GM12875 (cell line): ENCODE measurements at regions not wholly inside any gene's neighbourhood (a gene's known extent, or its start where the extent isn't known, plus 50 kb on each side); places are given as distances from the start of the nearest gene placed in this dataset.

Experiments
- H3K4me3 ChIP-seq: one replicate; pipeline ENCODE4 v1.5.1; 2011; ENCODE audit warnings: low read depth, low read length, control low read depth
- TF ChIP-seq, protein P1 (sequence below): IDR thresholded peaks from 2 replicates; pipeline ENCODE4 v1.5.1; 2011; ENCODE audit warnings: low read depth, mild to moderate bottlenecking, control low read depth, inconsistent platforms, low read length, moderate library complexity, borderline replicate concordance; ENCODE audit not compliant: insufficient read depth

DNA sequence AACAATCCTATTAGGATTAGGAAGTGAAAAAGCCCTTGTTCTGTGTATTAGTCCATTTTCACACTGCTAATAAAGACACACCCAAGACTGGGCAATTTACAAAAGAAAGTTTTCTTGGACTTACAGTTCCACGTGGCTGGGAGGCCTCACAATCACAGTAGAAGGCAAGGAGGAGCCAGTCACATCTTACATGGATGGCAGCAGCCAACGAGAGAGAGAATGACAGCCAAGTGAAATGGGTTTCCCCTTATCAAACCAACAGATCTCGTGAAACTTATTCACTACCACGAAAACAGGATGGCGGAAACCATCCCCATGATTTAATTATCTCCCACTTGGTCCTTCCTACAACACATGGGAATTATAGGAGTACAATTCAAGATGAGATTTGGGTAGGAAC is 248.2 kb upstream of the KCNMB2 start:
- H3K4me3 ChIP-seq, result no peak overlapping the region
- TF ChIP-seq, protein P1, sequence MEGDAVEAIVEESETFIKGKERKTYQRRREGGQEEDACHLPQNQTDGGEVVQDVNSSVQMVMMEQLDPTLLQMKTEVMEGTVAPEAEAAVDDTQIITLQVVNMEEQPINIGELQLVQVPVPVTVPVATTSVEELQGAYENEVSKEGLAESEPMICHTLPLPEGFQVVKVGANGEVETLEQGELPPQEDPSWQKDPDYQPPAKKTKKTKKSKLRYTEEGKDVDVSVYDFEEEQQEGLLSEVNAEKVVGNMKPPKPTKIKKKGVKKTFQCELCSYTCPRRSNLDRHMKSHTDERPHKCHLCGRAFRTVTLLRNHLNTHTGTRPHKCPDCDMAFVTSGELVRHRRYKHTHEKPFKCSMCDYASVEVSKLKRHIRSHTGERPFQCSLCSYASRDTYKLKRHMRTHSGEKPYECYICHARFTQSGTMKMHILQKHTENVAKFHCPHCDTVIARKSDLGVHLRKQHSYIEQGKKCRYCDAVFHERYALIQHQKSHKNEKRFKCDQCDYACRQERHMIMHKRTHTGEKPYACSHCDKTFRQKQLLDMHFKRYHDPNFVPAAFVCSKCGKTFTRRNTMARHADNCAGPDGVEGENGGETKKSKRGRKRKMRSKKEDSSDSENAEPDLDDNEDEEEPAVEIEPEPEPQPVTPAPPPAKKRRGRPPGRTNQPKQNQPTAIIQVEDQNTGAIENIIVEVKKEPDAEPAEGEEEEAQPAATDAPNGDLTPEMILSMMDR, result no peak

DNA sequence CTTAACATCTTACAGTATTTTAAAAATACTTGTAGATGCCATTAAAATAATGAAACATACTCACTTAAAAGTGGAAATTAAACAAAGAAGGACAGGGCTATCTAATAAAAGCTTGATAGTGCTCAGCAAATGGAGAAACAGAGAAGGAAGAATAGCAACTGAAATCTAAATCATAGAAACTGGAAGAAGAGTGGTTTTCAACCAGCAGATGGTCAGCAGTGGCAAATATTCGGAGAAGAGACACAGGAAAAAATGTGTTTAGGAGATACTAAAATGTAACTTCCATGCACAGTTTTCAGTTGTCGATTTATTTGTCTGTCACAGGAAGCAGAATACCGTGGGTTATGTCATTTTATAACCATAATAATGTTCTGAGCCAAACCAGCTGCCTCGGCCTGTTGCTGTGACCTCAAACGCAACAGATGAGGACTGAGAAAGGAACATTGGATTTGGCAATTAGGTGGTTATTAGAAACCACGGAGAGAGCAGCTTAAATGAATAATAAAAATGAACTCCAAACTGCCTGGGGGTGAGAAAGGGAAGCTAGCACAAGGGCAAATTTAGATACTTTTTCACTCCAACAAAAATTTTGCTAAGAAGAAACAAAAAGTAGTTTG is 246.6 kb upstream of the KCNMB2 start:
- TF ChIP-seq, protein P1, result no peak
- H3K4me3 ChIP-seq, result no peak overlapping the region

DNA sequence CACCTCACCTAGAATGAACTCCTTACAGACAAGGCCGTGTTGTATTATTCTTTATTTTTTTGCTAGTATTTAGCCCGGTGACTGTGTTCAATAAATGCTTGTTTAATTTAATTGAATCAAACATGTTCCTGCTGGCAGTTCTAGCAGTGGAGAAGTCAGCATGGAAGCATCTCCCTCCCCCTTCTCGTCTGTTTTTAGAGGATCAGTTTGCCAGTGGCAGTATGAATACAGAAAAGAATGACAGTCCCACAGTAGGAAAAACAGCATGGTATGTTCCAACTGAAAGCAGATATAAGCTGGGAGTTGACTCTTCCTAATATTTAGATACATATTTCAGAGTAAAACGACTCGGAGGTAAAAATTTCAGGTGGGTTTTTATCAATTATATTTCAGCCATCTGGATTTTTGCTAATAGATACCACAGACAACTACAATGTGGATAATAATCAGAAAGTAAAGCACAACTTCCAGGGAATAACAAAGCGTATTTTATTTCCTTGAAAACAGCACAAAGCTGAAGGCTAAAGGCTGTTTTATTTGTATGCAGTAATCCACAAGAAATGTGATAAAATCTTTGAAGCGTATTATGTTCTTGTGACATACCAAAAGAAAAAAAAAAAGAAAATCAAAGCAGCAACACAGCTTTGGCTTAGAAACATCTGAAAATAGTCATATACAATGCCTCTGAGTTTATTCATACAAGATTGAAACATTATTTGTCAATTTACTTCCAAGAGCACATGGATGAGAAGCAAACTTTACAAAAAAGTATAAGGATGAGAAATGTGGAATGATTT is 244.5 kb upstream of the KCNMB2 start:
- TF ChIP-seq, protein P1, result no peak

DNA sequence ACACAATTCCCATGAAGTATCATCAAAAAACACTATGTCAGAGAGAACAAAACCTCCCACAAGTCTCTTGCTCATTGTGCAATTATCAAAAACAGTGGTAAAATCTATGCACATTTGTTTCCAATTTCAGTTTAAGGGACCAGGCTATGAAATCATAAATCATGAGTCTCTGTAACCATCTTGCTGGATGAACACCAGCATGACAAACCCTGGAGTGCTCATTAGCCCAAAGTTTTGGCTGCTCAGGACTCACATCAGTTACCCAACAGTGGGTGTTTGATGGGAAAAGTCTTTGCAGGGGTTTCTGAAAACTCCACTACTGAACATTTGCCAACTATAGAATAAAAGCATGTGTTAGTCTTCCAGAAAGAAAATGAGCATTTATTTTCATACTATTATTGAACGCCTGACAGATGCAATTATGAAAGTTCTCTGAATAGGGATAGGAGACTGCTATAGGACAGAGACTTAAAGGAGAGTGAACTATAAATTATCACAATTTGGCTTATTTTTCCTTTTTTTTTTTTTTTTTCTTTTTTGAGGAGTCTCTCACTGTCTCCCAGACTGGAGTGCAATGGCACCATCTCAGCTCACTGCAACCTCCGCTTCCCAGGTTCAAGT is 240.8 kb upstream of the KCNMB2 start:
- TF ChIP-seq, protein P1, result no peak
- H3K4me3 ChIP-seq, result no peak overlapping the region

More for the DNA sequence above, 244.5 kb upstream of the KCNMB2 start:
- H3K4me3 ChIP-seq, result no peak overlapping the region

DNA sequence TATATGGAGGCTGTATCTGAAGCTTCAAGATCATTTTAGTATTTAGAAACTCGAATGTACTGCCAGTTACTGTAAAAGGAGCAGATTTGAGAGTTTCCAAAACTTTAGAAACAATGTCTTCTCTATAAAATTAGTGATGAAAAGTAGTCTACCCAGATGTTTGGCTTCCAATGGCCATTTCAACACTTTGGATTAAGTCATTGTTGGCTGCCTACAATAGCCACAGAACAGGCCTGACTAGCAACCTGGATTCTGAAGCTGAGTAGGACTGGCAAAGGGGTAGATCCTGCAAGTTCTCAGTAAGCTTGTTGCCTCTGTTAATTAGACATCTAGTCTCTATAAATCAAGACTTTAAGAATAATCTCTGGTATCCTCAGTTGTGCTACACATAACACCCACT is 239.0 kb upstream of the KCNMB2 start:
- TF ChIP-seq, protein P1, result no peak
- H3K4me3 ChIP-seq, result no peak overlapping the region

DNA sequence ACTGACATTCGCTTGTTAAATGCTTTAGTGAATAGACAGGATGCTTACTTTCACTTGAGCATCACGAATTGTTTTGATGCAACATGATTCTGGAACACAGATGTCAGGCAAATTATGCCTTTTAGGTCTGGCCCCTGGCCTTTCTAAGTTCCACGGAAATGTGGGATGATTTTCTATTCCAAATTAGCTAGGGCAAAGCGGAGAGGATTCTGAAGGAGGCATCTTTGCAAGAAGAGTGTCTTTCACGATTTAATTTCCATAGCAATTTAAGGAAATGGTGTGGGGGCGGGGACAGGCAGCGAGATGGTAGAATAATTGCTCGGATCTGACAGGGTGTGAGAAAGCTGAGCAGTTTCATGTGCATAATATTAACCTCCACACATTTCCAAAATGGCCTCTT is 238.5 kb upstream of the KCNMB2 start:
- H3K4me3 ChIP-seq, result no peak overlapping the region
- TF ChIP-seq, protein P1, result no peak
